K562 (cell line): ENCODE measurements at regions not wholly inside any gene's neighbourhood (a gene's known extent, or its start where the extent isn't known, plus 50 kb on each side); places are given as distances from the start of the nearest gene placed in this dataset.

Source experiments
- ATAC-seq: fragments of 200-7000 bp; cut with Tn5 transposase; 3 replicates; pipeline ENCODE4 v1.9.1; 2020; ENCODE audit warnings: moderate library complexity
- BruUV-seq: library from RNA; stranded (reverse); fragments of 400-500 nt; replicated peaks from 2 replicates; lab custom pipeline; 2021; lab: Mats Ljungman, UMichigan
- CTCF ChIA-PET: fragments of 300-600 bp; formaldehyde crosslinking; extraction: SDS; loops from one replicate; lab custom pipeline; 2021; ENCODE audit warnings: low intra/inter-chr PET ratio; lab: Yijun Ruan, JAX
- POLR2A ChIA-PET: fragments of 300-600, 350-650 bp; sonication (Branson Sonifier 250); formaldehyde crosslinking; extraction: SDS; loops from one replicate; lab custom pipeline; 2021; ENCODE audit warnings: antibody characterized with exemption, inconsistent platforms; lab: Yijun Ruan, JAX
- DNase-seq, 4 experiments: peaks; one replicate each; pipeline versions ENCODE4 v3.0.0 to v3.0.0-alpha.2; 2011 to 2018; ENCODE audit warnings: low spot score in 3 of 4, mixed read lengths in 3 of 4; ENCODE audit errors: extremely low read depth in 1 of 4
- FAIRE-seq: peaks from 2 replicates; lab custom pipeline; 2011; peaks lifted over from hg19 to GRCh38; lab: Jason Lieb, UNC
- H2AFZ ChIP-seq: 2 replicates; pipeline ENCODE4 v1.6.0; 2011; ENCODE audit warnings: low read depth, low read length, control low read depth, inconsistent platforms
- H3K27ac ChIP-seq: fragments of 200-600 bp; 3 replicates; pipeline ENCODE4 v1.8.0; 2011; ENCODE audit warnings: low read depth, mild to moderate bottlenecking, control low read depth, inconsistent platforms, low read length, moderate library complexity, mixed read lengths; ENCODE audit errors: extremely low read depth
- H3K27me3 ChIP-seq, 2 experiments: fragments of 300-600 bp in 1 of 2; 2 replicates in 1 of 2; 3 replicates in 1 of 2; pipeline versions ENCODE4 v1.6.0 to v1.8.0; 2011; ENCODE audit warnings: inconsistent platforms in 2 of 2, low read length in 2 of 2, mild to moderate bottlenecking in 1 of 2, mixed read lengths in 1 of 2, moderate library complexity in 1 of 2; ENCODE audit not compliant: control insufficient read depth in 2 of 2, insufficient read depth in 2 of 2
- H3K36me3 ChIP-seq: fragments of 300-600 bp; 3 replicates; pipeline ENCODE4 v1.8.0; 2011; ENCODE audit warnings: mild to moderate bottlenecking, low read length, inconsistent platforms; ENCODE audit not compliant: control insufficient read depth, insufficient read depth
- H3K4me1 ChIP-seq, 2 experiments: fragments of 200-600 bp in 1 of 2; replicated peaks in 1 of 2; 2 replicates in 1 of 2; 3 replicates in 1 of 2; pipeline versions ENCODE4 v1.5.1 to v1.8.0; 2011; ENCODE audit warnings: inconsistent platforms in 2 of 2, low read length in 2 of 2, mild to moderate bottlenecking in 1 of 2, mixed read lengths in 1 of 2, moderate library complexity in 1 of 2; ENCODE audit not compliant: control insufficient read depth in 2 of 2, insufficient read depth in 2 of 2
- H3K4me2 ChIP-seq: 2 replicates; pipeline ENCODE4 v1.6.1; 2011; ENCODE audit warnings: low read length, control low read depth, inconsistent platforms, mixed read lengths; ENCODE audit not compliant: insufficient read depth
- H3K4me3 ChIP-seq: fragments of 200-600 bp; sonication (generic), shearing (Covaris generic); 2 replicates; pipeline ENCODE4 v1.5.1; 2016; ENCODE audit warnings: control low read depth, inconsistent platforms
- H3K79me2 ChIP-seq: fragments of 200-600 bp; 3 replicates; pipeline ENCODE4 v1.8.0; 2011; ENCODE audit warnings: low read length, inconsistent platforms; ENCODE audit not compliant: control insufficient read depth, insufficient read depth
- H3K9ac ChIP-seq, 2 experiments: 2 replicates each; pipeline versions ENCODE4 v1.6.0 to v1.6.1; 2011; ENCODE audit warnings: low read depth in 2 of 2, low read length in 2 of 2, control low read depth in 1 of 2, inconsistent platforms in 1 of 2, mild to moderate bottlenecking in 1 of 2, mixed read lengths in 1 of 2; ENCODE audit not compliant: insufficient read depth in 1 of 2
- H3K9me1 ChIP-seq: one replicate; pipeline ENCODE4 v1.6.0; 2011; ENCODE audit warnings: inconsistent platforms, mild to moderate bottlenecking, low read length, moderate library complexity; ENCODE audit not compliant: control insufficient read depth, insufficient read depth
- H3K9me3 ChIP-seq: replicated peaks from 2 replicates; pipeline ENCODE4 v1.5.1; 2011; ENCODE audit warnings: low read depth, low read length, inconsistent platforms; ENCODE audit not compliant: control insufficient read depth, insufficient read depth
- H4K20me1 ChIP-seq: replicated peaks from 2 replicates; pipeline ENCODE4 v1.6.1; 2011; ENCODE audit warnings: low read length, inconsistent platforms, mixed read lengths; ENCODE audit not compliant: control insufficient read depth, insufficient read depth
- CBX1 ChIP-seq: sonication (generic); IDR thresholded peaks from 2 replicates; pipeline ENCODE4 v1.6.1; 2016; ENCODE audit warnings: antibody characterized with exemption, low read depth, mild to moderate bottlenecking
- NONO ChIP-seq, 2 experiments: fragments of 200-400 bp in 1 of 2; fragments of 450-650 bp in 1 of 2; formaldehyde crosslinking in 1 of 2; IDR thresholded peaks; 2 replicates each; pipeline ENCODE4 v1.6.1; 2017; ENCODE audit warnings: low read depth in 2 of 2, mild to moderate bottlenecking in 2 of 2, moderate library complexity in 2 of 2, low read length in 1 of 2
- NR3C1 ChIP-seq: sonication (generic); formaldehyde crosslinking; IDR thresholded peaks from 2 replicates; pipeline ENCODE4 v1.8.1; 2022; ENCODE audit warnings: missing genetic modification reagents
- RBM34 ChIP-seq: fragments of 200-400 bp; formaldehyde crosslinking; IDR thresholded peaks from 2 replicates; pipeline ENCODE4 v1.6.1; 2018; ENCODE audit warnings: low read length, borderline replicate concordance; ENCODE audit not compliant: insufficient read depth
- TOE1 ChIP-seq, 2 experiments: fragments of 450-650 bp in 1 of 2; sonication (generic) in 1 of 2; formaldehyde crosslinking in 1 of 2; IDR thresholded peaks; 2 replicates each; pipeline versions ENCODE4 v1.7.1 to v1.8.0; 2016 to 2022; ENCODE audit warnings: borderline replicate concordance in 2 of 2, mild to moderate bottlenecking in 2 of 2, antibody characterized with exemption in 1 of 2, inconsistent platforms in 1 of 2, low read depth in 1 of 2, missing genetic modification reagents in 1 of 2, moderate library complexity in 1 of 2
- ZNF124 ChIP-seq: sonication (generic); formaldehyde crosslinking; IDR thresholded peaks from 2 replicates; pipeline ENCODE4 v1.8.1; 2022; ENCODE audit warnings: missing genetic modification reagents
- ZNF551 ChIP-seq: fragments of 250-450 bp; sonication (Bioruptor Pico); IDR thresholded peaks from 2 replicates; pipeline ENCODE4 v1.5.0; 2021; ENCODE audit warnings: mild to moderate bottlenecking, moderate library complexity
- in situ Hi-C: fragments of 300-500 bp; cut with MboI; formaldehyde crosslinking; loops from 4 replicates; pipeline ENCODE4 v1.15.0; 2018; ENCODE audit warnings: inconsistent platforms, mixed read lengths
- intact Hi-C: fragments of 100-400 bp; cut with micrococcal nuclease; formaldehyde crosslinking; loops from 2 replicates; pipeline ENCODE4 v1.14.2; 2022
- TF ChIP-seq, protein P1 (sequence below): fragments of 450-650 bp; IDR thresholded peaks from 2 replicates; pipeline ENCODE4 v1.6.1; 2016; ENCODE audit warnings: missing biosample characterization, missing genetic modification characterization
- TF ChIP-seq, protein P2 (sequence below): fragments of 450-650 bp; formaldehyde crosslinking; IDR thresholded peaks from 2 replicates; pipeline ENCODE4 v1.4.0; 2022; ENCODE audit warnings: missing genetic modification characterization
- TF ChIP-seq, protein P3 (sequence below): fragments of 450-650 bp; formaldehyde crosslinking; IDR thresholded peaks from 2 replicates; pipeline ENCODE4 v1.4.0; 2022; ENCODE audit warnings: mild to moderate bottlenecking, moderate library complexity
- TF ChIP-seq, protein P4 (sequence below): sonication (generic); formaldehyde crosslinking; IDR thresholded peaks from 2 replicates; pipeline ENCODE4 v1.8.0; 2023; ENCODE audit warnings: missing genetic modification reagents, mild to moderate bottlenecking, borderline replicate concordance
- TF ChIP-seq, protein P5 (sequence below): sonication (generic); formaldehyde crosslinking; IDR thresholded peaks from 2 replicates; pipeline ENCODE4 v1.8.0; 2022; ENCODE audit warnings: mild to moderate bottlenecking, low read depth, missing genetic modification reagents

DNA sequence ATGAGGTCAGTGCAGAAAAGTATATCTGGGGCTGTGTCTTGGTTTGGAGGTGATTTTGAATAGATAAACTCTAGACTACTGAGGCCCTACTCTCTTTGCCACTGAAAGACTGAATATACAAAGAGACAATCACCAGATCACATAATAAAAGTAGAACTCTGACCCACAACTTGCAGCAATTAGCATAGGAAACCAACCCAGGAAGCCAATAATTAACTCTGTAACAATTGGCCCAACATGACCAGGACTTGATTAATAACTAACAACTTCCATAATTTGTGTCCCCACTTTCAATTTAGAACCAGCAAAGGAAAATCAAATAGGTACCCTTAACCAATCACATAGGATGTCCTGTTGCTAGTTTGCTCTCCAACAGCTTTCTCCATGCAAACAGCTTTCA lies 1104.9 kb upstream of the CELF4 start:
- Histone ChIP-seq H3K9me1 (no peaks in the 10 kb centered on the region), H2AFZ (no peak overlapping the region), H3K4me3 (no peak overlapping the region), H3K79me2 (no peaks in the 10 kb centered on the region), H3K36me3 (no peaks in the 10 kb centered on the region), H4K20me1 (no peaks in the 10 kb centered on the region), H3K9me3 (no peaks in the 10 kb centered on the region), H3K9ac (no peak overlapping the region), H3K27me3 (no peaks in the 10 kb centered on the region), H3K27ac (no peak overlapping the region), H3K4me2 (no peak overlapping the region), H3K4me1 (no peaks in the 10 kb centered on the region)
- in situ Hi-C loops = no loop called here
- FAIRE-seq (no peak), ATAC-seq (no peak), DNase-seq (no peak)
- POLR2A ChIA-PET = interaction anchor here (0.7 kb wide), 1 partner anchor 336 kb away, joined by 3 read pairs; no protein-coding TSS in a partner anchor
- BruUV-seq = no TSS peak
- intact Hi-C loops = no loop called here
- CTCF ChIA-PET = no interaction called here
- TF ChIP-seq, protein P1, sequence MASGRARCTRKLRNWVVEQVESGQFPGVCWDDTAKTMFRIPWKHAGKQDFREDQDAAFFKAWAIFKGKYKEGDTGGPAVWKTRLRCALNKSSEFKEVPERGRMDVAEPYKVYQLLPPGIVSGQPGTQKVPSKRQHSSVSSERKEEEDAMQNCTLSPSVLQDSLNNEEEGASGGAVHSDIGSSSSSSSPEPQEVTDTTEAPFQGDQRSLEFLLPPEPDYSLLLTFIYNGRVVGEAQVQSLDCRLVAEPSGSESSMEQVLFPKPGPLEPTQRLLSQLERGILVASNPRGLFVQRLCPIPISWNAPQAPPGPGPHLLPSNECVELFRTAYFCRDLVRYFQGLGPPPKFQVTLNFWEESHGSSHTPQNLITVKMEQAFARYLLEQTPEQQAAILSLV (tag) = no peak
- TF ChIP-seq CBX1 (no peak), ZNF124 (CRISPR knock-in tag) (no peak), NONO (IDR thresholded peaks at IDR 0.05; ENCODE audit: low read depth in 2 of 2, low read length in 1 of 2) (no peak), ZNF551 (CRISPR knock-in tag) (no peak), NR3C1 (CRISPR knock-in tag) (no peak), RBM34 (no peak), TOE1 (IDR thresholded peaks at IDR 0.05; ENCODE audit: borderline replicate concordance) (no peak), TOE1 (CRISPR knock-in tag; IDR thresholded peaks at IDR 0.05; ENCODE audit: borderline replicate concordance, low read depth) (no peak)
- TF ChIP-seq, protein P2, sequence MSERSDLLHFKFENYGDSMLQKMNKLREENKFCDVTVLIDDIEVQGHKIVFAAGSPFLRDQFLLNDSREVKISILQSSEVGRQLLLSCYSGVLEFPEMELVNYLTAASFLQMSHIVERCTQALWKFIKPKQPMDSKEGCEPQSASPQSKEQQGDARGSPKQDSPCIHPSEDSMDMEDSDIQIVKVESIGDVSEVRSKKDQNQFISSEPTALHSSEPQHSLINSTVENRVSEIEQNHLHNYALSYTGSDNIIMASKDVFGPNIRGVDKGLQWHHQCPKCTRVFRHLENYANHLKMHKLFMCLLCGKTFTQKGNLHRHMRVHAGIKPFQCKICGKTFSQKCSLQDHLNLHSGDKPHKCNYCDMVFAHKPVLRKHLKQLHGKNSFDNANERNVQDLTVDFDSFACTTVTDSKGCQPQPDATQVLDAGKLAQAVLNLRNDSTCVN = no peak
- TF ChIP-seq, protein P3, sequence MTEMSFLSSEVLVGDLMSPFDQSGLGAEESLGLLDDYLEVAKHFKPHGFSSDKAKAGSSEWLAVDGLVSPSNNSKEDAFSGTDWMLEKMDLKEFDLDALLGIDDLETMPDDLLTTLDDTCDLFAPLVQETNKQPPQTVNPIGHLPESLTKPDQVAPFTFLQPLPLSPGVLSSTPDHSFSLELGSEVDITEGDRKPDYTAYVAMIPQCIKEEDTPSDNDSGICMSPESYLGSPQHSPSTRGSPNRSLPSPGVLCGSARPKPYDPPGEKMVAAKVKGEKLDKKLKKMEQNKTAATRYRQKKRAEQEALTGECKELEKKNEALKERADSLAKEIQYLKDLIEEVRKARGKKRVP (CRISPR knock-in tag) = no peak
- TF ChIP-seq, protein P4, sequence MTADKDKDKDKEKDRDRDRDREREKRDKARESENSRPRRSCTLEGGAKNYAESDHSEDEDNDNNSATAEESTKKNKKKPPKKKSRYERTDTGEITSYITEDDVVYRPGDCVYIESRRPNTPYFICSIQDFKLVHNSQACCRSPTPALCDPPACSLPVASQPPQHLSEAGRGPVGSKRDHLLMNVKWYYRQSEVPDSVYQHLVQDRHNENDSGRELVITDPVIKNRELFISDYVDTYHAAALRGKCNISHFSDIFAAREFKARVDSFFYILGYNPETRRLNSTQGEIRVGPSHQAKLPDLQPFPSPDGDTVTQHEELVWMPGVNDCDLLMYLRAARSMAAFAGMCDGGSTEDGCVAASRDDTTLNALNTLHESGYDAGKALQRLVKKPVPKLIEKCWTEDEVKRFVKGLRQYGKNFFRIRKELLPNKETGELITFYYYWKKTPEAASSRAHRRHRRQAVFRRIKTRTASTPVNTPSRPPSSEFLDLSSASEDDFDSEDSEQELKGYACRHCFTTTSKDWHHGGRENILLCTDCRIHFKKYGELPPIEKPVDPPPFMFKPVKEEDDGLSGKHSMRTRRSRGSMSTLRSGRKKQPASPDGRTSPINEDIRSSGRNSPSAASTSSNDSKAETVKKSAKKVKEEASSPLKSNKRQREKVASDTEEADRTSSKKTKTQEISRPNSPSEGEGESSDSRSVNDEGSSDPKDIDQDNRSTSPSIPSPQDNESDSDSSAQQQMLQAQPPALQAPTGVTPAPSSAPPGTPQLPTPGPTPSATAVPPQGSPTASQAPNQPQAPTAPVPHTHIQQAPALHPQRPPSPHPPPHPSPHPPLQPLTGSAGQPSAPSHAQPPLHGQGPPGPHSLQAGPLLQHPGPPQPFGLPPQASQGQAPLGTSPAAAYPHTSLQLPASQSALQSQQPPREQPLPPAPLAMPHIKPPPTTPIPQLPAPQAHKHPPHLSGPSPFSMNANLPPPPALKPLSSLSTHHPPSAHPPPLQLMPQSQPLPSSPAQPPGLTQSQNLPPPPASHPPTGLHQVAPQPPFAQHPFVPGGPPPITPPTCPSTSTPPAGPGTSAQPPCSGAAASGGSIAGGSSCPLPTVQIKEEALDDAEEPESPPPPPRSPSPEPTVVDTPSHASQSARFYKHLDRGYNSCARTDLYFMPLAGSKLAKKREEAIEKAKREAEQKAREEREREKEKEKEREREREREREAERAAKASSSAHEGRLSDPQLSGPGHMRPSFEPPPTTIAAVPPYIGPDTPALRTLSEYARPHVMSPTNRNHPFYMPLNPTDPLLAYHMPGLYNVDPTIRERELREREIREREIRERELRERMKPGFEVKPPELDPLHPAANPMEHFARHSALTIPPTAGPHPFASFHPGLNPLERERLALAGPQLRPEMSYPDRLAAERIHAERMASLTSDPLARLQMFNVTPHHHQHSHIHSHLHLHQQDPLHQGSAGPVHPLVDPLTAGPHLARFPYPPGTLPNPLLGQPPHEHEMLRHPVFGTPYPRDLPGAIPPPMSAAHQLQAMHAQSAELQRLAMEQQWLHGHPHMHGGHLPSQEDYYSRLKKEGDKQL = no peak
- TF ChIP-seq, protein P5, sequence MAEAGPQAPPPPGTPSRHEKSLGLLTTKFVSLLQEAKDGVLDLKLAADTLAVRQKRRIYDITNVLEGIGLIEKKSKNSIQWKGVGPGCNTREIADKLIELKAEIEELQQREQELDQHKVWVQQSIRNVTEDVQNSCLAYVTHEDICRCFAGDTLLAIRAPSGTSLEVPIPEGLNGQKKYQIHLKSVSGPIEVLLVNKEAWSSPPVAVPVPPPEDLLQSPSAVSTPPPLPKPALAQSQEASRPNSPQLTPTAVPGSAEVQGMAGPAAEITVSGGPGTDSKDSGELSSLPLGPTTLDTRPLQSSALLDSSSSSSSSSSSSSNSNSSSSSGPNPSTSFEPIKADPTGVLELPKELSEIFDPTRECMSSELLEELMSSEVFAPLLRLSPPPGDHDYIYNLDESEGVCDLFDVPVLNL = no peak
